HL-60/S4 (cell line): ENCODE measurements at regions not wholly inside any gene's neighbourhood (a gene's known extent, or its start where the extent isn't known, plus 50 kb on each side); places are given as distances from the start of the nearest gene placed in this dataset.
"Not testable (repeated sequence)": the region's sequence is repeated elsewhere in the genome, so short reads cannot be mapped to it uniquely, and the experiment has no call there.

Experiments used
- in situ Hi-C: fragments of 300-500 bp; cut with MboI; formaldehyde crosslinking; loops from 2 replicates; pipeline ENCODE4 v1.14.3; 2022; ENCODE audit warnings: low sequenced_read_pairs

GRCh38 chr9:38342532-38342931 lies 50.0 kb upstream of the ALDH1B1 start:
- in situ Hi-C loops, result loop anchor here (25.0 kb wide), 1 partner anchor 95 kb away; no protein-coding TSS in a partner anchor

DNA sequence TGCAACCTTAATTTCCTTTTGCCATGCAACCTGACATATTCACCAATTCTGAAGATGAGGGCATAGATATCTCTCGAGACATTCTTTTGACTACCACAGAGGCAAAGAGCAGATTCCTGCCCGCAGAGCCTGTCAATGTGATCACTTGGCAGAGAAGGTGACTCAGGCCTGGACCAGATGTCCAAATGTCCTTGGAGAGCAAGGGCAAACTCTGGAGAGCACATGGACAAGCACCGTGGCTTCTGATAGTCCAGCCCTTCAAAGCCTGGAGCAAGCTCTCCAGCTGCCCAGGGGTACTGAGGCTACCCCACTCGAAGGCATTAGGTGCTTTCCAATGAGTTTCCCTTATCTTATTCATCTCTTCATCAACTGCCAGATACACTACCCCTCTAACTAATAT lies 50.4 kb upstream of the ALDH1B1 start:
- in situ Hi-C loops, result loop anchor here (25.0 kb wide), 1 partner anchor 95 kb away; no protein-coding TSS in a partner anchor

GRCh38 chr9:38339496-38339895 lies 53.0 kb upstream of the ALDH1B1 start:
- in situ Hi-C loops, result loop anchor here (25.0 kb wide), 1 partner anchor 98 kb away; no protein-coding TSS in a partner anchor

- in situ Hi-C loops, result loop anchor here (25.0 kb wide), 1 partner anchor 98 kb away; no protein-coding TSS in a partner anchor
Observed at GRCh38 chr9:38339087-38339486, 53.4 kb upstream of the ALDH1B1 start.

DNA sequence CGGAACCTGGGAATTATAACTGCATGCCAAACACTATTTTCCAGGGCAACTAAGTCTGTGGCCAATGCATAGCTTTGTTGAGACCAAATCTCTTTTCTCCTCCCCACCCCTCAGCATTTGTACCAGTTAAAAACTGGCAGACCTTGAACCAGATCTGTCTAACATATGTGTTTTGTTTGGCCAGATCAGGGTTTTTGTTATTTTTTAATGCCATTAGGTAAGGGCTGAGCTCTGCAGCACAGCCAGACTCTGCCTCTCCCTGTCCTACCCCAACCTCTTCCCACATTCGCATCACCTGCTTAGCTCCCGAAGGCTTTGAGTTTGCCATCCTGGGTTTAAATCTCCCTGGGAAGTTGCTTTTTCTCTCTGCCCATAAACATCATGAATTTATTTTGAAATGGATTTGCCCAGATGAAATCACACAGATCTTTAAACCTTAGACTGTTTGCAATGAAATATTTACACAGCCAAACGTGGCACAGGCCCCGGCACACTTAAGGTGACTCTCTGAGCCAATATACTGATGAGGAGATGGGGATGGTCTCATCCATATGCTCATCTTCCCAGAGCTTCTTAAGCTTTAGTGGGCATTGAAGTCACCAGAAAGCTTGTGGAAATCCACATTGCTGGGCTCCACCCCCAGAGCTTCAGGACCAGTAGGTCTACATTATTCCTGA lies 54.0 kb upstream of the ALDH1B1 start:
- in situ Hi-C loops, result loop anchor here (25.0 kb wide), 1 partner anchor 99 kb away; no protein-coding TSS in a partner anchor

DNA sequence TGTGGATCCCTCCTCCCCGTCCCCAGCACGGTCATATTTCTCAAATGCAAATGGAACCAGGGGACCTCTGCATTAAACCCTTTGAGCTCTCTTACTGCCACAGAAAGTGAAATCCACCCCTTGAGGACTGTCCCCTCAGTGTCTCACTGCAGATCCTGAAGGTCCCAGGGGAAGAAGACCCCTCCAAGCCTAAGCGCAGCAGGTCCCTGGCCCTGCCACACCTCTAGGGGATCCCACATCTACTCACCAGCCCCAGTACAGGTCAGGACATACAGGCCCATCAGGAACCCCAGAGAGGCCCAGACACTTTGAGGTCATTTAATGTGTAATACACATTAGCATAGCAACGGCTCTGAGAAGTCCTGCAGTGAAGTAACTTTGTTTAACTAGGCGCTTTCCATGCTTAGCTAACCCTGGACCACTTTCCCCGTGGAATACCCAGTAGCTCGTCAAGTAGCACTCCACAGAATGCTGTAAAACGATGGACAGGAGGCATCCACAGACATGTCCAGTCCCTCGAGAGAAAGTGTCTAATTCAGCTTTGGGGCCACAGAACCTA lies 54.7 kb upstream of the ALDH1B1 start:
- in situ Hi-C loops, result loop anchor here (25.0 kb wide), 1 partner anchor 100 kb away; no protein-coding TSS in a partner anchor

DNA sequence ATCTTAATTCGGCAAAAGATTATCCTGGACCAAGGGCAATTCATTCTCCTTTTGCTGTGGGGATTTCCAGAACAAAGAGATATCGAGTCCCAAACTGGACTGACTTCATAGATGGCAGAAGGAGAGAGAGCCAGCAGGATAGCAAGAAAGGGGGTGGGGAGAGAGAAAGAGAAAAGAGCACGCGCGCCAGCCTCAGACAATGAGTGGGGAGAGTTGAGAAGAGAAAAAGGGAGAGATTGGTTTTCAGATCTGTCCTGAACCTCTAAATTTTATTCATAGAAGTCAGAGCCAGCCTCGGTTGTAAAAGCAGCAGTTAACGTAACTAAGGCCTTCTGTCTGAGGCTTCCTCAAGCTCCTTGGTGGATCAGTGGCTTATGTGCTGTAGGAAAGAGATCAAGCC lies 55.3 kb upstream of the ALDH1B1 start:
- in situ Hi-C loops, result loop anchor here (25.0 kb wide), 1 partner anchor 100 kb away; no protein-coding TSS in a partner anchor

- in situ Hi-C loops, result loop anchor here (25.0 kb wide), 1 partner anchor 101 kb away; no protein-coding TSS in a partner anchor
Observed at GRCh38 chr9:38336341-38336740, 56.2 kb upstream of the ALDH1B1 start.

DNA sequence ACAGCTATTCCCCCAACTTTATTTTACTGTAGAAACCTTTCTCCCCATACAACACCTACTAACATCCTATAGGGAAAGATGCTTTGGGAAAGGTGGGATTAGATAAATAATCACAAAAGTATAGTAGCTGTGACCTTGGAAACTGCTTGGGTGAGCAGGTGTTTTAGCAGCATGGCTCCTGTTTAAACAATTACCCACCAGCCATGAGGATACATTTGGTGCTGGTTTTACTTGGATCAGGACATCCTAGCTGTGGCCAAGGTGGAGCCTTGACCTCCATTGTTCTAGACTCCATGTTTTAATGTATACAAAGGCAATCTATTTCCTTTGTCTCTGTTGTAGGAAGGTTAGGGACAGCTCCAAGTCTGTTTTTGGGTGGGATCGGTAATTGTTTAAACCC lies 56.8 kb upstream of the ALDH1B1 start:
- in situ Hi-C loops, result loop anchor here (25.0 kb wide), 1 partner anchor 102 kb away; no protein-coding TSS in a partner anchor

DNA sequence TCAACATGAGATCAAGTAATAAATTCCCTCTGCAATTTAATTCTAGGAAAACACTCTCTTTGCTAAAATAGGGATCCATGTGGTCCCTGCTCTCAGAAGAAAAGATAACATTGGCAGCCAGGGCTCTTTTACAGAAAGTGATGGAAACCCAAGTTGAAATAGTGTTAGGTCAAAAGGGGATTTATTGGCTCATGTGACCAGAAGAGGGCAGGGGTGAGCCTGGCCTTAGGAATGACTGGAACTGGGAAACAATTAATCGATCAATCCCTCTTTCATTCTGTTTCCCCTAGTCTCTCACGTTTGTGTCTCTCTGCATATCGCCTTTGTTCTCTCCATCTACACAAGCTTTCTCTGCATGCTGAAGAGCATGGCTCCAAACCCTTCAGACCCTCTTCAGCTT lies 58.3 kb upstream of the ALDH1B1 start:
- in situ Hi-C loops, result loop anchor here (25.0 kb wide), 1 partner anchor 103 kb away; no protein-coding TSS in a partner anchor

DNA sequence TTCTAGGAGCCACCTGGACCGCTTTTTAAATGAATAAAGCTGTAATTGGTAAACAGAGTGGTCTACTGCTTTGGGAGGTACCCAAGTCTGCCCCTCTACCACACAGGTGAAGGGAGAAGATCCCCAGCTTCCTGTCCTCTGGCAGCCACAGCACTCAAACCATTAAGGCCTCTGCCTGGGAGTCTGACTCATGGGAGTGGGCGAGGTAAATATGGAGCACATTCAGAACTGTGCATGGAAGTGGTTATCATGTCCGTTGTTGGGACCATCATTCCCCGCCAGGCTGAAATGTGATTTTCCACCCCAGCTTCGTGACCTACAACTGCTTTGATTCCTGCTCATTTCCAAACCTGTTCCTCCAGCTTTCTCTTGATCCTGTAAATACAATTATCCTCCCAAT lies 59.5 kb upstream of the ALDH1B1 start:
- in situ Hi-C loops, result loop anchor here (25.0 kb wide), 1 partner anchor 104 kb away; no protein-coding TSS in a partner anchor

- in situ Hi-C loops, result loop anchor here (25.0 kb wide), 1 partner anchor 105 kb away; no protein-coding TSS in a partner anchor
Observed at GRCh38 chr9:38332625-38333024, 59.9 kb upstream of the ALDH1B1 start.

GRCh38 chr9:38331141-38331540 lies 61.4 kb upstream of the ALDH1B1 start:
- in situ Hi-C loops, result loop anchor here (25.0 kb wide), 1 partner anchor 106 kb away; no protein-coding TSS in a partner anchor

GRCh38 chr9:38329968-38330367 lies 62.5 kb upstream of the ALDH1B1 start:
- in situ Hi-C loops, result loop anchor here (25.0 kb wide), 1 partner anchor 107 kb away; no protein-coding TSS in a partner anchor

GRCh38 chr9:38328765-38329164 lies 63.7 kb upstream of the ALDH1B1 start:
- in situ Hi-C loops, result loop anchor here (25.0 kb wide), 1 partner anchor 109 kb away; no protein-coding TSS in a partner anchor

DNA sequence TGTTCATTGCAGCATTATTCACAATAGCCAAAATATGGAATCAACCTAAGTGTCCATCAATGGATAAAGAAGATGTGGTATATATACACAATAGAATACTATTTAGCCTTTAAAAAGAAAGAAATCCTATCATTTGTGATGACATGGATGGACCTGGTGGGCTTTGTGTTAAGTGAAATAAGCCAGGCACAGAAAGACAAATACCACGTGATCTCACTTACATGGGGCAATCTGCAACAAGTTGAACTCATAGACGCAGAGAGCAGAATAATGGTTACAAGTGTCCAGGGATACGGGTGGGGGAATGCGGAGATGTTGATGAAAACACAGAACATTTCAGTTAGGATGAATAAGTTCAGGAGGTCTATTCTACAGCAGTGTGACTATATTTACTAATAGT lies 66.4 kb upstream of the ALDH1B1 start:
- in situ Hi-C loops, result loop anchor here (25.0 kb wide), 1 partner anchor 111 kb away; no protein-coding TSS in a partner anchor

GRCh38 chr9:38324213-38324612 lies 68.3 kb upstream of the ALDH1B1 start:
- in situ Hi-C loops, result not testable (repeated sequence)

- in situ Hi-C loops, result no loop called here
Observed at GRCh38 chr9:38322937-38323336, 69.6 kb upstream of the ALDH1B1 start.

DNA sequence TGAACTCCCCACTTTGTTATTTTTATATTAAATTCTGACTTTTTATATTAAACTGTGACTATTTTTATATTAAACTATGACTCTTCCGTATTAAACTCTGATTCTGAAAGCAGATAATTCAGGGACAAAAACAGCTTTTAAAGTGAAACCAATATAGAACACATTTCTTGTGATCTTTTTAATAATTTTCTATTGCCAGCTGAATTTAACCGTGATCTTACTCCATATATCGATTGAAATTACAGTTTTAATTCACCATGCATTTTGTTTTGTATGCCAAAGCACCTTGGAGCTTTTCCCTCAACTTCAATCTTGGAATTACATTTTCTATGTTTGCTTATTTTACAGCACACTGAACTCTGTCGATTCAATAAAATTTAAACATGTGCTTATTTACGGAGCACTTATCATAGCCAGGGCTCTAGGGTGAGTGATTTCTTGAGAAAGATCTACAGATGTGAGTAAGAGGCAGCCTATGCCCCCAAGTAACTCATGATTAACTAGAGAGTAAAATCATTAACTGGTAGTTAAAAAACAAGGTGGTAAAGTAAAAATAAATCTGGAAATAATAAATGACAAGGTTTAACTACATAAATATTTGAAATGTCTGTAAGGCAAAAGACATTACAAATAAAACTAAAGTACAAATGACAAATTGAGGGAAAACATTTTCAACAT lies 72.9 kb upstream of the ALDH1B1 start:
- in situ Hi-C loops, result no loop called here

DNA sequence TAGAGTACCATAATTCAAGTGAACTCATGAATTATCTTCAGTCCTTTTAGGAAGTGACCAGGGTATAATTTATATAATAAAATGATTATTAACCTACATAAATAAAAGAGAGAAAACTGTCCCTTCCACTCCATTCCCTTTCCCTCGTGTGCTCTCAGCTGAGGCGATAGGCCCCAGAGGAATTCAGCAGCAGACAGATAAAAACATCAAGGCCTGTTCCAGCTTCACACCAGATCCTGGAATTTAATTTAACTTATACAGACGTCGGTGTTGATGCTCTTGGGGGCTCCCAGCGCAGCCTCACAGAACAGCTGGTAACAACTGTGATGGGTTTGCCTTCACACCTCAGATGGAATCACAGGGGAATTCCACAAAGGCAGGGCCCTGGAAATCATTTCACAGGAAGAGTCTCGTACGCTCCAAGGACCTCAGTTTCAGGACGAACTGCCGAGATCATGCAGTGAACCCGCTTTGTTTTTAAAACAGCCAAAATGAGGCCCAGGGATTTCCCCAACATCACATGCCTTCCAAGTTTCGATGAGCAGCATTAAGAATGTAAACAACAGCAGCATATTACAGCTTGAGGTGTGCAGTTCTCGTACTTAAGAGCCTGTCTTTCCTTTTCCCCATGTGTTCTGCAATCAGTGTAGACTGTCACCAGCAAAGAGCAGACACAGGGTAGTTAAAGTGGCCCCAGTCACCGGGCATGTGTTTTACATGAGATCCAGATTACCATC lies 73.6 kb upstream of the ALDH1B1 start:
- in situ Hi-C loops, result no loop called here
